Esophagus squamous epithelium (tissue), 5 donors: ENCODE measurements at regions not wholly inside any gene's neighbourhood (a gene's known extent, or its start where the extent isn't known, plus 50 kb on each side); places are given as distances from the start of the nearest gene placed in this dataset.

Experiments used
- DNase-seq: peaks from one replicate; lab custom pipeline; 2025; lab: John Stamatoyannopoulos, UW
- H3K27ac ChIP-seq, 4 donors: fragments of 200-600 bp; sonication (generic); one replicate each; pipeline ENCODE4 v1.5.1; 2016 to 2019; ENCODE audit warnings: mild to moderate bottlenecking in 1 of 4
- H3K27me3 ChIP-seq, 4 donors: fragments of 200-600 bp; sonication (generic); 1 replicate in 3 of 4; 2 replicates in 1 of 4; pipeline versions ENCODE4 v1.5.1 to v1.6.0; 2017 to 2021; ENCODE audit warnings: antibody characterized with exemption in 1 of 4
- H3K36me3 ChIP-seq, 3 donors: fragments of 200-600 bp; sonication (generic); one replicate each; pipeline ENCODE4 v1.5.1; 2016 to 2019
- H3K4me1 ChIP-seq, 3 donors: fragments of 200-600 bp; sonication (generic); one replicate each; pipeline ENCODE4 v1.5.1; 2017 to 2019
- H3K4me3 ChIP-seq, 4 donors: fragments of 200-600 bp; sonication (generic); 1 replicate in 3 of 4; 2 replicates in 1 of 4; pipeline ENCODE4 v1.5.1; 2016 to 2019; ENCODE audit warnings: mild to moderate bottlenecking in 2 of 4, moderate library complexity in 1 of 4
- H3K9me3 ChIP-seq, 3 donors: fragments of 200-600 bp; sonication (generic); one replicate each; pipeline ENCODE4 v1.5.1; 2016 to 2019
- POLR2A ChIP-seq, 4 donors: fragments of 450-650 bp; IDR thresholded peaks; one replicate each; pipeline ENCODE4 v1.6.1; 2017; ENCODE audit warnings: antibody characterized with exemption in 4 of 4, mild to moderate bottlenecking in 4 of 4, moderate library complexity in 3 of 4
- WGBS, 2 donors: methylation state at CpG; one replicate each; pipeline ENCODE4 v1.1.5; 2018; 5-methylcytosine and 5-hydroxymethylcytosine counted together
- intact Hi-C: fragments of 100-400 bp; cut with DNase I; formaldehyde crosslinking; loops from one replicate; pipeline ENCODE4 v1.15.0; 2022
- TF ChIP-seq, protein P1 (sequence below), 6 experiments: fragments of 450-650 bp in 4 of 6; fragments of 200-600 bp in 2 of 6; sonication (generic) in 2 of 6; IDR thresholded peaks; one replicate each; pipeline ENCODE4 v1.5.1; 2016 to 2019; ENCODE audit warnings: antibody characterized with exemption in 6 of 6, mild to moderate bottlenecking in 4 of 6, moderate library complexity in 4 of 6
- donor health status: DM: yes; HTN: yes; CAD: no.

DNA sequence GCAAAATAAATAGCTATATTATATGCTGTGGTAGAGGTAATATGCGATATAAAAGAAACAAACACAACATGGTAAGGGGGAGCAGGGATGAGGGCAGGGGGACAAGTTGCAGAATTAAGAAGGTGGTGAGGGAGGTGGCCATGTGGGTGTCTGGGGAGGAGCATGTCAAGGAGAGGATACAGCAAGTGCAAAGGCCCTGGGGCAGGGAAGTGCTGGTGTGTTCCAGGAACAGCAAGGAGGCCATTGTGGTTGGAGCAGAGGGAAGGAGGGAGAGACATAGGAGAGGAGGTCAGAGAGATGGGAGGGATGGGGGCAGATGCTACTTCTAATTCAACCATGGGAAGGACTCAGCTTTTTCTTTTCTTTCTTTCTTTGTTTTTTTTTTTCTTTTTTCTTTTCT lies 161.2 kb upstream of the IGSF21 start:
- H3K4me3 ChIP-seq = no peak overlapping the region
- no peaks in the 10 kb centered on the region for H3K36me3 ChIP-seq
- no peak for DNase-seq
- peaks cover 0 to 58% (median 0%) of the 10 kb centered on the region in 4 donors for H3K27me3 ChIP-seq
- 79 to 89% methylated on average over 1 of the region's 1 CpG for WGBS, 2 donors
- no peaks in the 10 kb centered on the region for H3K9me3 ChIP-seq
- no peaks in the 10 kb centered on the region for H3K4me1 ChIP-seq
- no peak for TF ChIP-seq POLR2A (IDR thresholded peaks at IDR 0.05)
- TF ChIP-seq, protein P1, sequence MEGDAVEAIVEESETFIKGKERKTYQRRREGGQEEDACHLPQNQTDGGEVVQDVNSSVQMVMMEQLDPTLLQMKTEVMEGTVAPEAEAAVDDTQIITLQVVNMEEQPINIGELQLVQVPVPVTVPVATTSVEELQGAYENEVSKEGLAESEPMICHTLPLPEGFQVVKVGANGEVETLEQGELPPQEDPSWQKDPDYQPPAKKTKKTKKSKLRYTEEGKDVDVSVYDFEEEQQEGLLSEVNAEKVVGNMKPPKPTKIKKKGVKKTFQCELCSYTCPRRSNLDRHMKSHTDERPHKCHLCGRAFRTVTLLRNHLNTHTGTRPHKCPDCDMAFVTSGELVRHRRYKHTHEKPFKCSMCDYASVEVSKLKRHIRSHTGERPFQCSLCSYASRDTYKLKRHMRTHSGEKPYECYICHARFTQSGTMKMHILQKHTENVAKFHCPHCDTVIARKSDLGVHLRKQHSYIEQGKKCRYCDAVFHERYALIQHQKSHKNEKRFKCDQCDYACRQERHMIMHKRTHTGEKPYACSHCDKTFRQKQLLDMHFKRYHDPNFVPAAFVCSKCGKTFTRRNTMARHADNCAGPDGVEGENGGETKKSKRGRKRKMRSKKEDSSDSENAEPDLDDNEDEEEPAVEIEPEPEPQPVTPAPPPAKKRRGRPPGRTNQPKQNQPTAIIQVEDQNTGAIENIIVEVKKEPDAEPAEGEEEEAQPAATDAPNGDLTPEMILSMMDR (IDR thresholded peaks at IDR 0.05) = no peak
- no peak overlapping the region for H3K27ac ChIP-seq
- intact Hi-C loops = no loop called here

DNA sequence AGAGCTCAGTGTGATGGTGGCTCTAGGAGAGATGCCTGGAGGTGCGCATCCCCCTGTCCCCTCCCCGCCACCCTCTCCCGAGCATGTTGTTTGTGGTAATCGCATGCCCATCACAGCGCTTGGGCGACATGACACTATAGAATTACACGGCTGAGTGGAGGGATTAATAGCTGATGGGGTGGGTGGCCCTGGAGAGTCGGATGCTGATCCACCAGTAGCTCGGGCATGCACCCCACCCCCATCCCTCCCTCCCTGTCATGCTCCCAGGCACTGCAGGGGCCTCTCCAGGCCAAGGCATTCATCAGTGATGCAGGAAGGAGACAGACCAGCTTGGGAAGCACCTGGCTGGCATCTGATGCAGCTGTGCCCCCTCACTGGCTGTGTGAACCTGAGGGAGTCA lies 159.0 kb upstream of the IGSF21 start:
- no peak overlapping the region for H3K4me3 ChIP-seq
- intact Hi-C loops = no loop called here
- TF ChIP-seq, protein P1 (IDR thresholded peaks at IDR 0.05) = no peak
- no peak for TF ChIP-seq POLR2A (IDR thresholded peaks at IDR 0.05)
- DNase-seq = no peak
- peaks cover 0 to 77% (median 0%) of the 10 kb centered on the region in 4 donors for H3K27me3 ChIP-seq
- H3K4me1 ChIP-seq = no peaks in the 10 kb centered on the region
- H3K36me3 ChIP-seq = no peaks in the 10 kb centered on the region
- 67% methylated on average over 2 of the region's 9 CpGs; no CpG with 5 or more reads in 1 of the 2 donors for WGBS, 2 donors
- no peaks in the 10 kb centered on the region for H3K9me3 ChIP-seq
- H3K27ac ChIP-seq = no peak overlapping the region

DNA sequence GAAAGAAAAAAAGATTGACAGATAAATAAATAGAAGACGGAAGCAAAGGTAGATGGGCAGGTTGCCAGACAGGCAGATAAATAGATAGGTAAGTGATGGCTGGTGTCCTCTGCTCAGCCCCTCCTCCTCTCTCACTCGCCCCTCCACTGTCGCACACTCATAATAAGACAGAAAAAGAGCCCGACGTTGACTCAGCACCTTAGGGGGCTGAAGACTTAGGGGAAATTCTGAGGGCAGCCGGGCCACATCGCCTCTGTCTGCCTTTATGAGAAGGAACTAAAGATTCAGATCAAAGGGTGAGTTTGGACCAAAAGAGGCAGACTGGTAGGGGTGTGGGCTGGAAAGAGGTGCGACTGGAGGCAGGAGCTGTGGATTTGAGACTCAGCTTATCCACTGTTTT lies 158.1 kb upstream of the IGSF21 start:
- Histone ChIP-seq H3K4me3 (no peak overlapping the region), H3K9me3 (no peaks in the 10 kb centered on the region), H3K27ac (no peak overlapping the region), H3K4me1 (no peaks in the 10 kb centered on the region), H3K27me3 (peaks cover 0 to 85% (median 0%) of the 10 kb centered on the region in 4 donors), H3K36me3 (no peaks in the 10 kb centered on the region)
- intact Hi-C loops = no loop called here
- 36 to 50% methylated on average over 8 of the region's 8 CpGs for WGBS, 2 donors
- TF ChIP-seq POLR2A (IDR thresholded peaks at IDR 0.05) = no peak
- no peak for DNase-seq

DNA sequence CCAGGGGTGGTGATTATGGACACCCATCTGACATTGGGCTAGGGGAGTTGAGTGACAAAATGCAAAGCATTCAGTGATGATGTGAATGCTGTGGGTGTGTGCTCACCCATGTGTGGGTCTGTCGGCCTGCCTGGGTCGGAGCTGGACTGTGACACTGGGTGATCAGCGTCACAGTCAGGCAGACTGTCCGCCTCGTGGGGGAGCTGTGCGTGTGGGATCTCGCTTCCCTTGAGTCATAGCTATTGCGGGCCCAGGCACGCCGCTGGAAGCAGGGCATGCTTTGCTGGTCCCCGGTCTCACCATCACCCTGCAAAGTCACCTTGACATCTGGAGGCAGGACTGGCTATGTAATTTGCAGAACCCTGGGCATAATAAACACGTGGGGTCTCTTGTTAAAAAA lies 156.9 kb upstream of the IGSF21 start:
- Histone ChIP-seq H3K27me3 (peaks cover 0 to 90% (median 0%) of the 10 kb centered on the region in 4 donors), H3K4me3 (no peak overlapping the region), H3K4me1 (peaks cover 0 to 2% (median 0%) of the 10 kb centered on the region in 3 donors), H3K36me3 (no peaks in the 10 kb centered on the region), H3K9me3 (no peaks in the 10 kb centered on the region), H3K27ac (no peak overlapping the region)
- DNase-seq = no peak
- no peak for TF ChIP-seq POLR2A (IDR thresholded peaks at IDR 0.05)
- TF ChIP-seq, protein P1 (IDR thresholded peaks at IDR 0.05) = no peak
- intact Hi-C loops = no loop called here
- 24 to 69% methylated on average over 4 to 7 of the region's 12 CpGs for whole genome bisulfite sequencing, 2 donors

DNA sequence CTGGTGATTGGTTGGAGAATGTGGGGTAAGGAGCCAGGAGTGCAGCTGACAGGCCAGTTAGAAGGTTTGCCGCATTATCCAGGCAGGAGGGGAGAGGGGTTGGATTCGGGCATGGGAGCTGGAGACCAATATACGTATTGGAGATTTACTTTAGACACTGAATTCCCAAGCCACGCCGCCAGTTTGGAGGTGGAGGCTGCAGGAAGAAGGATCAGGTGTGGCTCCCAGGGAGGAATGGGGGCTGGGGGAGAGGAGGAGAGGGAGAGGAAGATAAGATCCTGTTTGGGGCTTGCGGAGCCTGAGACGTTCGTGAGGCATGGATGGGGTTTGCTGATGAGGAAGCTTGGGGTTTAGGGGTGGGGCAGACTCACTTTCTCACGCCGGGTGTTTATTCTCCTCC lies 155.1 kb upstream of the IGSF21 start:
- H3K4me3 ChIP-seq = no peak overlapping the region
- peaks cover 0 to 5% (median 0%) of the 10 kb centered on the region in 3 donors for H3K4me1 ChIP-seq
- H3K27me3 ChIP-seq = peaks cover 0 to 84% (median 0%) of the 10 kb centered on the region in 4 donors
- DNase-seq = no peak
- intact Hi-C loops = no loop called here
- no peaks in the 10 kb centered on the region for H3K9me3 ChIP-seq
- H3K27ac ChIP-seq = no peak overlapping the region
- WGBS, 2 donors = 37 to 41% methylated on average over 10 of the region's 10 CpGs
- no peaks in the 10 kb centered on the region for H3K36me3 ChIP-seq
- no peak for TF ChIP-seq POLR2A (IDR thresholded peaks at IDR 0.05)
- TF ChIP-seq, protein P1 (IDR thresholded peaks at IDR 0.05) = no peak

DNA sequence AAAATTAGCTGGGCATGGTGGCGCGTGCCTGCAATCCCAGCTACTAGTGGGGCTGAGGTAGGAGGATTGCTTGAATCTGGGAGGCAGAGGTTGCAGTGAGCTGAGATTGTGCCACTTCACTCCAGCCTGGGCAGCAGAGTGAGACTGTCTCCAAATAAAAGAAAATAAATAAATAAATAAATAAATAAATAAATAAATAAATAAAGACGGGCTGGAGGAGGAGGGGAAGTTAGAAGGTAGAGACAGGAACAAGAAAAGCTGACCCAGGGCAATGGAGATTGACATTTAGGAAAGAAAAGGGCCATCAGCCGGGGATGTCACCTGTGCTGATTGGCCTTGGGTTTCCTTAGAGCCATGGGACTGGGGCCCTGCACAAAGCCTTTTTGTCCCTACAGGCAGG lies 153.7 kb upstream of the IGSF21 start:
- Histone ChIP-seq H3K4me1 (peaks cover 0 to 5% (median 0%) of the 10 kb centered on the region in 3 donors), H3K27ac (no peak overlapping the region), H3K36me3 (no peaks in the 10 kb centered on the region), H3K9me3 (no peaks in the 10 kb centered on the region), H3K4me3 (no peak overlapping the region), H3K27me3 (peaks cover 0 to 83% (median 0%) of the 10 kb centered on the region in 4 donors)
- 67 to 77% methylated on average over 3 to 4 of the region's 4 CpGs for WGBS, 2 donors
- DNase-seq = no peak
- TF ChIP-seq, protein P1 (IDR thresholded peaks at IDR 0.05) = no peak
- intact Hi-C loops = no loop called here
